SK-N-SH treated with all-trans-retinoic acid at 6 μM for 48 hours (cell line): ENCODE measurements at regions not wholly inside any gene's neighbourhood (a gene's known extent, or its start where the extent isn't known, plus 50 kb on each side); places are given as distances from the start of the nearest gene placed in this dataset.

Source experiments
- ATAC-seq: fragments of 200-7000 bp; cut with Tn5 transposase; 3 replicates; pipeline ENCODE4 v1.9.1; 2020; ENCODE audit warnings: mild to moderate bottlenecking, moderate library complexity
- ARNTL ChIP-seq: fragments of 450-650 bp; formaldehyde crosslinking; IDR thresholded peaks from 2 replicates; pipeline ENCODE4 v1.5.0; 2020; ENCODE audit warnings: low read depth, mild to moderate bottlenecking, moderate library complexity, borderline replicate concordance
- BACH2 ChIP-seq: fragments of 250-450 bp; sonication (Bioruptor Pico); IDR thresholded peaks from 2 replicates; pipeline ENCODE4 v1.9.0; 2021; ENCODE audit warnings: mild to moderate bottlenecking, borderline replicate concordance
- CSDC2 ChIP-seq: fragments of 250-450 bp; sonication (Bioruptor Pico); IDR thresholded peaks from 2 replicates; pipeline ENCODE4 v1.5.0; 2020; ENCODE audit warnings: mild to moderate bottlenecking, moderate library complexity
- ESRRG ChIP-seq: fragments of 250-450 bp; sonication (Bioruptor Pico); IDR thresholded peaks from 2 replicates; pipeline ENCODE4 v1.6.1; 2021; ENCODE audit warnings: mild to moderate bottlenecking
- GLIS3 ChIP-seq: fragments of 250-450 bp; sonication (Bioruptor Pico); IDR thresholded peaks from 2 replicates; pipeline ENCODE4 v1.5.0; 2020; ENCODE audit warnings: mild to moderate bottlenecking, moderate library complexity
- ISL1 ChIP-seq: fragments of 250-450 bp; sonication (Bioruptor Pico); IDR thresholded peaks from 2 replicates; pipeline ENCODE4 v2.1.2; 2022; ENCODE audit warnings: mild to moderate bottlenecking, moderate library complexity
- PPARA ChIP-seq: fragments of 250-450 bp; sonication (Bioruptor Pico); IDR thresholded peaks from 2 replicates; pipeline ENCODE4 v1.5.0; 2020; ENCODE audit warnings: mild to moderate bottlenecking, borderline replicate concordance
- SNAI2 ChIP-seq: fragments of 250-450 bp; sonication (Bioruptor Pico); IDR thresholded peaks from 2 replicates; pipeline ENCODE4 v1.5.0; 2020; ENCODE audit warnings: mild to moderate bottlenecking, moderate library complexity
- TCF4 ChIP-seq: fragments of 250-450 bp; sonication (Bioruptor Pico); IDR thresholded peaks from 2 replicates; pipeline ENCODE4 v1.8.0; 2021; ENCODE audit warnings: mild to moderate bottlenecking, moderate library complexity, borderline replicate concordance
- TOX ChIP-seq: fragments of 250-450 bp; sonication (Bioruptor Pico); IDR thresholded peaks from 2 replicates; pipeline ENCODE4 v1.8.0; 2021; ENCODE audit warnings: mild to moderate bottlenecking, moderate library complexity, borderline replicate concordance
- ZC3H10 ChIP-seq: fragments of 250-450 bp; sonication (Bioruptor Pico); IDR thresholded peaks from 2 replicates; pipeline ENCODE4 v1.5.1; 2021; ENCODE audit warnings: mild to moderate bottlenecking, moderate library complexity
- ZFP3 ChIP-seq: fragments of 250-450 bp; sonication (Bioruptor Pico); IDR thresholded peaks from 2 replicates; pipeline ENCODE4 v1.5.0; 2020; ENCODE audit warnings: mild to moderate bottlenecking, moderate library complexity
- ZFP30 ChIP-seq: fragments of 450-650 bp; formaldehyde crosslinking; IDR thresholded peaks from 2 replicates; pipeline ENCODE4 v1.5.0; 2022; ENCODE audit warnings: mild to moderate bottlenecking, moderate library complexity
- ZNF565 ChIP-seq: fragments of 450-650 bp; formaldehyde crosslinking; conservative IDR thresholded peaks from 2 replicates; pipeline ENCODE4 v1.5.0; 2020; ENCODE audit warnings: low read depth, mild to moderate bottlenecking, moderate library complexity
- ZNF8 ChIP-seq: fragments of 450-650 bp; formaldehyde crosslinking; IDR thresholded peaks from 2 replicates; pipeline ENCODE4 v1.5.0; 2020; ENCODE audit warnings: mild to moderate bottlenecking, moderate library complexity
- TF ChIP-seq, protein P1 (sequence below): fragments of 250-450 bp; sonication (Bioruptor Pico); IDR thresholded peaks from 2 replicates; pipeline ENCODE4 v1.8.0; 2020; ENCODE audit warnings: mild to moderate bottlenecking, moderate library complexity, borderline replicate concordance
- TF ChIP-seq, protein P2 (sequence below): fragments of 250-450 bp; sonication (Bioruptor Pico); IDR thresholded peaks from 2 replicates; pipeline ENCODE4 v1.5.1; 2020; ENCODE audit warnings: low read depth, mild to moderate bottlenecking, moderate library complexity
- TF ChIP-seq, protein P3 (sequence below): fragments of 250-450 bp; sonication (Bioruptor Pico); IDR thresholded peaks from 2 replicates; pipeline ENCODE4 v1.8.0; 2021; ENCODE audit warnings: low read depth, mild to moderate bottlenecking, moderate library complexity, borderline replicate concordance
- TF ChIP-seq, protein P4 (sequence below): fragments of 250-450 bp; sonication (Bioruptor Pico); IDR thresholded peaks from 2 replicates; pipeline ENCODE4 v1.5.0; 2020; ENCODE audit warnings: mild to moderate bottlenecking, moderate library complexity
- TF ChIP-seq, protein P5 (sequence below): fragments of 250-450 bp; sonication (Bioruptor Pico); IDR thresholded peaks from 2 replicates; pipeline ENCODE4 v1.5.1; 2021; ENCODE audit warnings: mild to moderate bottlenecking, moderate library complexity

DNA sequence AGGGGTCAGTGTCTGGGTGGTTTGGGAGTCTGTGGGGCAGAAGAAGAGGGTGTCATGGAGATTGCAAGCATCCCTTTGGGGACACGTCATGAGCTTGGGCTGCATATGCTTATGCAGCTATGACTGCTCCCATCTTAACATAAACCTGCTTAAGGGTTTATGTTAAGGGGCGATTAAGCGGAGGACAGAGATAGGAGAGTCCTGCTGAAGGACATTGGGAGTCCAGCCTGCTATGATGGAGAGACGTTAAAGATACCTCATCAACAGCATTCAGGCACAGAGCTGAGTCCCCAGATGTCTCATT is 76.8 kb upstream of the AKR1E2 start:
- ATAC-seq = no peak
- TF ChIP-seq ZFP3 (no peak), BACH2 (CRISPR knock-in tag) (no peak), ISL1 (no peak), PPARA (no peak)
- TF ChIP-seq, protein P1, sequence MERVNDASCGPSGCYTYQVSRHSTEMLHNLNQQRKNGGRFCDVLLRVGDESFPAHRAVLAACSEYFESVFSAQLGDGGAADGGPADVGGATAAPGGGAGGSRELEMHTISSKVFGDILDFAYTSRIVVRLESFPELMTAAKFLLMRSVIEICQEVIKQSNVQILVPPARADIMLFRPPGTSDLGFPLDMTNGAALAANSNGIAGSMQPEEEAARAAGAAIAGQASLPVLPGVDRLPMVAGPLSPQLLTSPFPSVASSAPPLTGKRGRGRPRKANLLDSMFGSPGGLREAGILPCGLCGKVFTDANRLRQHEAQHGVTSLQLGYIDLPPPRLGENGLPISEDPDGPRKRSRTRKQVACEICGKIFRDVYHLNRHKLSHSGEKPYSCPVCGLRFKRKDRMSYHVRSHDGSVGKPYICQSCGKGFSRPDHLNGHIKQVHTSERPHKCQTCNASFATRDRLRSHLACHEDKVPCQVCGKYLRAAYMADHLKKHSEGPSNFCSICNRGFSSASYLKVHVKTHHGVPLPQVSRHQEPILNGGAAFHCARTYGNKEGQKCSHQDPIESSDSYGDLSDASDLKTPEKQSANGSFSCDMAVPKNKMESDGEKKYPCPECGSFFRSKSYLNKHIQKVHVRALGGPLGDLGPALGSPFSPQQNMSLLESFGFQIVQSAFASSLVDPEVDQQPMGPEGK (CRISPR knock-in tag) = no peak
- TF ChIP-seq, protein P2, sequence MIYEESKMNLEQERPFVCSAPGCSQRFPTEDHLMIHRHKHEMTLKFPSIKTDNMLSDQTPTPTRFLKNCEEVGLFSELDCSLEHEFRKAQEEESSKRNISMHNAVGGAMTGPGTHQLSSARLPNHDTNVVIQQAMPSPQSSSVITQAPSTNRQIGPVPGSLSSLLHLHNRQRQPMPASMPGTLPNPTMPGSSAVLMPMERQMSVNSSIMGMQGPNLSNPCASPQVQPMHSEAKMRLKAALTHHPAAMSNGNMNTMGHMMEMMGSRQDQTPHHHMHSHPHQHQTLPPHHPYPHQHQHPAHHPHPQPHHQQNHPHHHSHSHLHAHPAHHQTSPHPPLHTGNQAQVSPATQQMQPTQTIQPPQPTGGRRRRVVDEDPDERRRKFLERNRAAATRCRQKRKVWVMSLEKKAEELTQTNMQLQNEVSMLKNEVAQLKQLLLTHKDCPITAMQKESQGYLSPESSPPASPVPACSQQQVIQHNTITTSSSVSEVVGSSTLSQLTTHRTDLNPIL (CRISPR knock-in tag) = no peak

DNA sequence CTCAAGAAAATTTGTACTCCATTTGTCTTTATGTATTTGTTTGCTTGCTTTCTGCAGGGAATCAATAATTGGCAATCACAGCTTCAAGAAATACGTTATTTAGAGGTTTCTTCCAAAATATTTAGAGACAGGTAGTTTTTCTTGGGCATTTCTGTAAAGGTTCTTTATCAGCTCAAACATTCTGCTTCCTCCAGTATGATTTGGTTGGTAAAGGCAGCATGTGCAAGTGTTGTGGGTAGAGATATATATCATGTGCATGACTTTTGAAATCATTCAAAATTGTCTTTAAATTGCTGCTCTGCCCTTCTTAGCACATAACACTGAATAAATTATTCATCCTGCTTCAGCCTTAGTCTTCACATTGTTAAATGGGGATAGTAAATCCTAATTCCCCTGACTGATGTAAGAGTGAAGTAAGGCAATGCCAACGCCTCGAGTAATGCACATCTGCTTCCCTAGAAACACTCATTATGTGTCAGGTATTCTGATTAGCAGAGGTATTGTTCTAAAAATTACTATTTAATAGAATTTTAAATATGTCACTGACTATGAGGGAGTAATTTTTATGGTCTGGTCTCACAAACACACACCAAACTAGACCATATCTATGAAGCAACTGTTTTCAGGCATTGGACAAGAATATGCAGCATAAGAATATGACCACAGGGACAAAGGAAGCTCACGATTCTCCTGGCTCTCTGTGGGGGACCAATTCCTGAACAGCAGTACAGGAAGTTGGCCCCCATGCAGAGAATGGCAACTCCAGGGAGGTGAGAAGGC is 77.3 kb upstream of the AKR1E2 start:
- ATAC-seq = no peak
- no peak for TF ChIP-seq ZC3H10
- TF ChIP-seq, all 23 proteins: peak for 0

DNA sequence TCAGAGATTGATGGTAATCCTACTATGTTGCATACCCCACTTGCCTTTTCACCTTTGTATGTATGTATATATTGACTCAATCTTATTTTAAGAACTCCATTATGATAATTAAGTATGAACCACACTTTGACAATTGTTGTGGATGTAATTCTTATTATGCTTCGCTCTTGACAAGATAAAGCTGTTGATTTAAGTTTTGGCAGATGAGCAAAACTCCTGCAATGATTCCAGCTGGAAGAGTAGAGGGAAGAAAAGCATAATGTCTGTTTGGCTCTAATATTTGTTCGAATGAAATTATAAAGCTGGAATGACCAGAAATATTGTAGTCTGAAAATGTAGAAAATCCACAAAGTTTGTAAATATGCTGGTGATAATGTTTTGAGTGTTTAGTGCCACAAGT is 83.8 kb upstream of the AKR1E2 start:
- TF ChIP-seq ISL1 (no peak), TOX (CRISPR knock-in tag) (no peak), CSDC2 (CRISPR knock-in tag) (no peak), ZC3H10 (no peak), GLIS3 (CRISPR knock-in tag) (no peak), BACH2 (CRISPR knock-in tag) (no peak), TCF4 (CRISPR knock-in tag) (no peak), ZNF565 (CRISPR knock-in tag) (no peak), SNAI2 (CRISPR knock-in tag) (no peak), ZNF8 (CRISPR knock-in tag) (no peak), ESRRG (CRISPR knock-in tag) (no peak), ARNTL (no peak), PPARA (no peak), ZFP30 (CRISPR knock-in tag) (no peak)
- TF ChIP-seq, protein P3, sequence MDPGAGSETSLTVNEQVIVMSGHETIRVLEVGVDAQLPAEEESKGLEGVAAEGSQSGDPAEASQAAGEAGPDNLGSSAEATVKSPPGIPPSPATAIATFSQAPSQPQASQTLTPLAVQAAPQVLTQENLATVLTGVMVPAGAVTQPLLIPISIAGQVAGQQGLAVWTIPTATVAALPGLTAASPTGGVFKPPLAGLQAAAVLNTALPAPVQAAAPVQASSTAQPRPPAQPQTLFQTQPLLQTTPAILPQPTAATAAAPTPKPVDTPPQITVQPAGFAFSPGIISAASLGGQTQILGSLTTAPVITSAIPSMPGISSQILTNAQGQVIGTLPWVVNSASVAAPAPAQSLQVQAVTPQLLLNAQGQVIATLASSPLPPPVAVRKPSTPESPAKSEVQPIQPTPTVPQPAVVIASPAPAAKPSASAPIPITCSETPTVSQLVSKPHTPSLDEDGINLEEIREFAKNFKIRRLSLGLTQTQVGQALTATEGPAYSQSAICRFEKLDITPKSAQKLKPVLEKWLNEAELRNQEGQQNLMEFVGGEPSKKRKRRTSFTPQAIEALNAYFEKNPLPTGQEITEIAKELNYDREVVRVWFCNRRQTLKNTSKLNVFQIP (CRISPR knock-in tag) = no peak
- TF ChIP-seq, protein P1 (CRISPR knock-in tag) = no peak
- TF ChIP-seq, protein P4, sequence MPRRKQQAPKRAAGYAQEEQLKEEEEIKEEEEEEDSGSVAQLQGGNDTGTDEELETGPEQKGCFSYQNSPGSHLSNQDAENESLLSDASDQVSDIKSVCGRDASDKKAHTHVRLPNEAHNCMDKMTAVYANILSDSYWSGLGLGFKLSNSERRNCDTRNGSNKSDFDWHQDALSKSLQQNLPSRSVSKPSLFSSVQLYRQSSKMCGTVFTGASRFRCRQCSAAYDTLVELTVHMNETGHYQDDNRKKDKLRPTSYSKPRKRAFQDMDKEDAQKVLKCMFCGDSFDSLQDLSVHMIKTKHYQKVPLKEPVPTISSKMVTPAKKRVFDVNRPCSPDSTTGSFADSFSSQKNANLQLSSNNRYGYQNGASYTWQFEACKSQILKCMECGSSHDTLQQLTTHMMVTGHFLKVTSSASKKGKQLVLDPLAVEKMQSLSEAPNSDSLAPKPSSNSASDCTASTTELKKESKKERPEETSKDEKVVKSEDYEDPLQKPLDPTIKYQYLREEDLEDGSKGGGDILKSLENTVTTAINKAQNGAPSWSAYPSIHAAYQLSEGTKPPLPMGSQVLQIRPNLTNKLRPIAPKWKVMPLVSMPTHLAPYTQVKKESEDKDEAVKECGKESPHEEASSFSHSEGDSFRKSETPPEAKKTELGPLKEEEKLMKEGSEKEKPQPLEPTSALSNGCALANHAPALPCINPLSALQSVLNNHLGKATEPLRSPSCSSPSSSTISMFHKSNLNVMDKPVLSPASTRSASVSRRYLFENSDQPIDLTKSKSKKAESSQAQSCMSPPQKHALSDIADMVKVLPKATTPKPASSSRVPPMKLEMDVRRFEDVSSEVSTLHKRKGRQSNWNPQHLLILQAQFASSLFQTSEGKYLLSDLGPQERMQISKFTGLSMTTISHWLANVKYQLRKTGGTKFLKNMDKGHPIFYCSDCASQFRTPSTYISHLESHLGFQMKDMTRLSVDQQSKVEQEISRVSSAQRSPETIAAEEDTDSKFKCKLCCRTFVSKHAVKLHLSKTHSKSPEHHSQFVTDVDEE = no peak
- TF ChIP-seq, protein P5, sequence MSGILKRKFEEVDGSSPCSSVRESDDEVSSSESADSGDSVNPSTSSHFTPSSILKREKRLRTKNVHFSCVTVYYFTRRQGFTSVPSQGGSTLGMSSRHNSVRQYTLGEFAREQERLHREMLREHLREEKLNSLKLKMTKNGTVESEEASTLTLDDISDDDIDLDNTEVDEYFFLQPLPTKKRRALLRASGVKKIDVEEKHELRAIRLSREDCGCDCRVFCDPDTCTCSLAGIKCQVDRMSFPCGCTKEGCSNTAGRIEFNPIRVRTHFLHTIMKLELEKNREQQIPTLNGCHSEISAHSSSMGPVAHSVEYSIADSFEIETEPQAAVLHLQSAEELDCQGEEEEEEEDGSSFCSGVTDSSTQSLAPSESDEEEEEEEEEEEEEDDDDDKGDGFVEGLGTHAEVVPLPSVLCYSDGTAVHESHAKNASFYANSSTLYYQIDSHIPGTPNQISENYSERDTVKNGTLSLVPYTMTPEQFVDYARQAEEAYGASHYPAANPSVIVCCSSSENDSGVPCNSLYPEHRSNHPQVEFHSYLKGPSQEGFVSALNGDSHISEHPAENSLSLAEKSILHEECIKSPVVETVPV (CRISPR knock-in tag) = no peak
- TF ChIP-seq, all 23 proteins: peak for 0

More for the DNA sequence above, 83.8 kb upstream of the AKR1E2 start:
- ATAC-seq = no peak
